NCI-H446 treated with DMSO at 0.1 percent for 48 hours (cell line): ENCODE measurements at regions not wholly inside any gene's neighbourhood (a gene's known extent, or its start where the extent isn't known, plus 50 kb on each side); places are given as distances from the start of the nearest gene placed in this dataset.
A peak's percentile ranks its signal among the peaks of the same experiment; 100 is the strongest.

Experiments used
- DNase-seq: peaks from one replicate; lab custom pipeline; 2025; lab: John Stamatoyannopoulos, UW

DNA sequence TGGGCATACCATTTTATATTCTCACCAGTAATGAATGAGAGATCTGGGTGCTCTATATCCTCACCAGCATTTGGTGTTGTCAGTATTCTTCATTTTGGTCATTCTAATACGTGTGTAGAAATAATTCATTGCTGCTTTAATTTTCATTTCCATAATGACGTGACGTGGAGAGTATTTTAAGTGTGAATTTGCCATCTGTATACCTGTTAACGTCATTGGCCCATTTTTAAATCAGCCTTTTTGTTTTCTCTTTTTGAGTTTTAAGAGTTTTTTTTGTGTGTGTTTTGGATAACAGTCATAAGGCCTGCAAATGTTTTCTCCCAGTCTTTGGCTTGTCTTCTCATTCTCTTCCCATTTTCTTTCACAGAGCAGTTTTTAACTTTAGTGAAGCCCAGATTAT lies 74.4 kb upstream of the SYT1 start:
- DNase-seq, result no peak

DNA sequence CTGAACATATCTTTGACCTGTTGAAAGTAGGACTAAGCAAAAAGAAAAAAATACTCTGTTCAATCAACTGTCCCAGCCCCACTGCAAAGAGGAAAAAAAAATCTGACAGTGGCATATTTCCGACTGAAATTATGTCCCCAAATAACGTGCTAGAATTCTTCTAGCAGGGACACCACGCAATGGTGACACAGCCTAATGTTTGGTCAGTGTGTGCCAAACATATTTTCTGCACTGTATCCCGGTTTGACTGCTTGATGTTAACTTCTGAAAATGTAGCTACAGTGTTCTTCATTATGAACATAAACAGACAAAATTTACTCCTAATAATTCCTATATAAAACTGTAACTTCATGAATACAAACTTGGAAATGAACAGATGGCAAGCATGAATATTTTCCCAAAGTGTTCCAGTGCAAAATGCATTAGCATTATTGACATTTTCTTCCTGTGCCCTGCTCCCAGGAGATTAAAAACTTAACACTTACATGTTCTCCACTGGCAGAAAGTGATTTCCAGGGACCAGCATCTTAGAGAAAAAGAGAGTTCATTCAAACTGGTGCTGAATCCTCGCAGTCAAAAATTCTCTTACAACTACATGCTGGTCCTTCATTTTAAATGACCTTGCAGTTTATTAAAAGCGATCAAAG lies 72.4 kb upstream of the SYT1 start:
- DNase-seq, result no peak

DNA sequence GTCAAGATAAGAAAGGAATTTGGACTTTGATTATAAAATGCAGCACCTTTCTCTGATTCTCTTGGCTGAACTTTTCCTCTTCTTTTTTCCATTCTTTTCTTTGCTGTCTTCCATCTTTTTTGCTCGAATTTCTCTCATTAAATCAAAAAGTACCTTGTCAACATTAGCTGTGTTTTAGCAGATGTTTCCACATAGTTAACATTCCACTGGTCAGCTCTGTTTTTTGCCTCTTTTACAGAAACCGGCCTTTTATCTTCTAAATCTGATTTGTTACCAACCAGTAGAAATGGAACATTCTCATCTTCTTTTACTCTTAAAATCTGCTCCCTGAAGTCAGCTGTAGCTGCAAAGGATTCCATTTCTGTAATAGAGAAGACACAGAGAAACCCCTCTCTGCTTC lies 71.1 kb upstream of the SYT1 start:
- no peak for DNase-seq

DNA sequence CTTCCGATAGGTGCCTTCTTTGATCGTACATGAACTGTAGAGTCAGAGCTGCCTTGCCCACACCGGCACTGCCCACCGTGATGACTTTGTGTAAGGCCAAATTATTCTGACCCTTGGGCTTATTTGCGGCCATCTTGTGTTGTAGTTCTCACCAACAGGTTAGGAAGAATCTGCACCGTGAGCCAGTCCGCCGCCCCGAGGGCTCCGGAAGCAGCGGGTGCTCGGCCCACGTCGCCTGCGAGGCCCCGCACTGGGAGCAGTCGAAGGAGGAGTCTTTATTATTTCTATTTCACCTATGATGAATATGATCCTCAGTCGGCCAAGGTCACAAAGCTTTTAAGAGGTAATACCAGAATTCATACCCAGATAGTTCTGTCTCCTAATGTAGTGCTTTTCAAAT lies 70.6 kb upstream of the SYT1 start:
- no peak for DNase-seq

DNA sequence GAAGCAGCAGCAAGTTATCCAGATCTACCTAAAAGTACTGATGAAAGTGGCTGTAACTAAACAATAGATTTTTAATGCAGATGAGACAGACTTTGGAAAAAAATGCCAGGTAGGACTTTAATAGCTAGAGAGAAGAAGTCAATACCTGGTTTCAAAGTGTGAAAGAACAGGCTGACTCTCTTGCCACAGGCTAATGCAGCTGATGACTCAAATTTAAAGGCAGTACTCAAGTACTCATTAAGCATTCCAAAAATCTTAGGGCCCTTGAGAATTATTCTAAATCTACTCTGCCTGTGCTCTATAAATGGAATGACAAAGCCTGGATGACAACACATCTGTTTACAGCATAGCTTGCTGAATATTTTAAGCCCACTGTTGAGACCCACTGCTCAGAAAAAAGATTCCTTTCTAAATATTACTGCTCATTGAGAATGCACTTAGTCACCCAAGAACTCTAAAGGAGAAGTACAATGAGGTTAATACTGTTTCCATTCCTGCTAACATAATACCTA lies 68.6 kb upstream of the SYT1 start:
- DNase-seq, result no peak

DNA sequence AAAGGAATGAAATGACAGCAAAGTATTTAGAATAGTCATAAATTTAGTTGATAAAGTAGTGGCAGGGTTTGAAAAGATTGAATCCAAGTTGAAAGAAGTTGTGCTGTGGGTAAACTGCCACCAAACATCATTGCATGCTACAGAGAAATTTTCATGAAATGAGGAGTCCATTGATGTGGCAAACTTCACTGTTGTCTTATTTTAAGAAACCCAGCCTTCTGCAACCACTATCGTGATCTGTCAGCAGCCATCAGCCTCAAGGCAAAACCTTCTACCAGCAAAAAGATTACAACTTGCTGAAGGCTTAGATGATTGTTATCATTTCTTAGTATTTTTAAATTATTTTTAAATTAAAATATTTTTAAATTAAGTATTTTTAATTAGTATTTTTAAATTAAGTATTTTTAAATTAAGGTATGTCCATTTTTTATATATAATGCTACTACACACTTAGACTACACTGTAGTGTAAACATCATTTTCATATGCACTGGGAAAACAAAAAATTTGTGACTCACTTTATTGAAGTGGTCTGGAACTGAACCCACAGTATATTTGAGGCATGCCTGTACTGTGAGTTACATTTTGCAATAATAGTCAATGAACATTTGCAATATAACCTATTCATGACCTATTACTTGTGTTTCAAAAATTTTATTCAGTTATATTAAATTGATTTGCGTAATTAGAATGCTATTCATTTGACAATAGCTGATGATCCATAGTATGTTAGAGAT lies 67.2 kb upstream of the SYT1 start:
- DNase-seq, result no peak

DNA sequence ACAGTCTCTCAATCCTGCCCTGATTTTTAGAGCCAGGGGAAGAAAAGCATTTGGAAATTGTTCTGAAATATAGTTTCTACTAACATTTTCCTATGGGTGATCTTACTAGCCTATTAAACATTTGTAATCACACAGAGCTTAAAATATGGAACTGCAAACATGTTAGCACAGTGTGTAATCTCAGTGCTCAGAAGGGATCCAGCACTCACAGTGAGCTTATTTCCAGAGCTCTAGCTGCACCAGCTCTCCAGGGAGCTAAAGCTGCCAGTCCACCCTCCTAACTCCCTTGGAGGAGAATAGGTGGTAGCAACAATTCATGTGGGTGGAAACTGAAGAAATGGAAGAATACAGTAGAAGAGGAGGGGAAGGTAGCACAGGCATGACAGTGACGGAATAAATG lies 64.9 kb upstream of the SYT1 start:
- DNase-seq, result no peak

DNA sequence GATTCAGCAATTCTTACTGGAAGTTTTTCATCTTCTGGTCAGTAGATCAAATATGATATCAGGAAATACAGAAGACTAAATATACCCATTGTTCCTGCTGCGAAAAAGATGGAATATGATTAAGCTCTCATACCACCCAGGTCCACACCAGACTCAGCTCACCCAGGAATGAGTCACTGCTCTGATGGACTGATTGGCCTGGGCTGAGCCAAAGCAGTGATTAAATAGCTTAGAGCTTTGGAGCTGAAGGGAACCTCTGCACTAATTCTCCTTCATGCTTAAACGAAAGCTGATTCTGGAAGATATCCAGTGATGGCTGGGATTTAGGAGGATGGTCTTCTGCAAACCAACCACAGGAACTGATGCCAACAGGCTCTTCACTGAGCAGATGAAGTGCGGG lies 62.0 kb upstream of the SYT1 start:
- peak; percentile 90 for DNase-seq

DNA sequence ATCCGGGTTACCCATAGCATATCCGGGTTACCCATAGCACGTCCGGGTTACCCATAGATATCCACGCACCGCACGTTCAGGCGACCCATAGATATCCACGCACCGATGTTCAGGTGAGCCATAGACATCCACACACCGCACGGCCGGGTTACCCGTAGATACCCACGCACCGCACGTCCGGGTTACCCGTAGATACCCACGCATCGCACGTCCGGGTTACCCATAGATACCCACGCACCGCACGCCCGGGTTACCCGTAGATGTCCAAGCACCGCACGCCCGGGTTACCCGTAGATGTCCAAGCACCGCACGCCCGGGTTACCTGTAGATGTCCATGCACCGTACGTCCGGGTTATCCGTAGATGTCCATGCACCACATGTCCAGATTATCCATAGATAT lies 60.3 kb upstream of the SYT1 start:
- no peak for DNase-seq
